HG03565 (cell line): ENCODE measurements at regions not wholly inside any gene's neighbourhood (a gene's known extent, or its start where the extent isn't known, plus 50 kb on each side); places are given as distances from the start of the nearest gene placed in this dataset.
"Not testable (repeated sequence)": the region's sequence is repeated elsewhere in the genome, so short reads cannot be mapped to it uniquely, and the experiment has no call there.

Experiments
- ATAC-seq: cut with Tn5 transposase; IDR thresholded peaks from one replicate; pipeline ENCODE4 v1.9.1; 2021; ENCODE audit warnings: mild to moderate bottlenecking, moderate library complexity; ENCODE audit not compliant: unreplicated experiment

GRCh38 chr17:68670967-68671693 lies 70.0 kb upstream of the FAM20A start:
- ATAC-seq: no peak

GRCh38 chr17:68666438-68666837 lies 65.3 kb upstream of the FAM20A start:
- not testable (repeated sequence) for ATAC-seq

GRCh38 chr17:68665373-68665772 lies 64.2 kb upstream of the FAM20A start:
- no peak for ATAC-seq

- ATAC-seq: no peak
These were observed 61.3 kb upstream of the FAM20A start for GRCh38 chr17:68662479-68662878.

GRCh38 chr17:68662037-68662432 lies 60.9 kb upstream of the FAM20A start:
- no peak for ATAC-seq

GRCh38 chr17:68661265-68662036 lies 60.3 kb upstream of the FAM20A start:
- no peak for ATAC-seq

- ATAC-seq: no peak
These were observed 59.1 kb upstream of the FAM20A start for GRCh38 chr17:68660302-68660701.

- no peak for ATAC-seq
These were observed 58.0 kb upstream of the FAM20A start for GRCh38 chr17:68658999-68659780.

GRCh38 chr17:68657576-68657975 lies 56.4 kb upstream of the FAM20A start:
- no peak for ATAC-seq

GRCh38 chr17:68657166-68657565 lies 56.0 kb upstream of the FAM20A start:
- ATAC-seq: no peak

GRCh38 chr17:68656666-68657065 lies 55.5 kb upstream of the FAM20A start:
- ATAC-seq: no peak
